ENCODE measurements at regions not wholly inside any gene's neighbourhood (a gene's known extent, or its start where the extent isn't known, plus 50 kb on each side); places are given as distances from the start of the nearest gene placed in this dataset.

- no peaks in the 10 kb centered on the region for H3K36me3 ChIP-seq
- no peaks in the 10 kb centered on the region for H3K27me3 ChIP-seq (replicated peaks; ENCODE audit: insufficient read depth)
- DNase-seq (ENCODE audit: low spot score) = no peak
- intact Hi-C loops (cut with DNase I) = loop anchor here (2.0 kb wide), 1 partner anchor 71 kb away; no protein-coding TSS in a partner anchor
- H3K4me3 ChIP-seq = no peak overlapping the region
- TF ChIP-seq CTCF (IDR thresholded peaks at IDR 0.05) (no peak), POLR2AphosphoS5 (IDR thresholded peaks at IDR 0.05) (peak; percentile 27), POLR2A (IDR thresholded peaks at IDR 0.05) (no peak)
- no peaks in the 10 kb centered on the region for H3K4me1 ChIP-seq (replicated peaks)
- H3K27ac ChIP-seq = peak overlapping the region; percentile 4 to 34
- H3K9me3 ChIP-seq = no peaks in the 10 kb centered on the region
- 73% methylated on average over 17 of the region's 17 CpGs for WGBS
These were observed 194.2 kb downstream of the INHBB start for GRCh38 chr2:120539937-120540718.

GRCh38 chr2:120540719-120541552, 194.7 kb upstream of the GLI2 start:
- Histone ChIP-seq H3K9me3 (no peaks in the 10 kb centered on the region), H3K36me3 (no peaks in the 10 kb centered on the region), H3K27ac (peak overlapping the region; percentile 1 to 25), H3K27me3 (replicated peaks; ENCODE audit: insufficient read depth) (no peaks in the 10 kb centered on the region), H3K4me1 (replicated peaks) (no peaks in the 10 kb centered on the region), H3K4me3 (no peak overlapping the region)
- DNase-seq (ENCODE audit: low spot score) = no peak
- TF ChIP-seq POLR2A (IDR thresholded peaks at IDR 0.05) = no peak
- no peak for TF ChIP-seq CTCF (IDR thresholded peaks at IDR 0.05)
- TF ChIP-seq POLR2AphosphoS5 (IDR thresholded peaks at IDR 0.05) = no peak
- intact Hi-C loops (cut with DNase I) = loop anchor here (2.0 kb wide), 1 partner anchor 72 kb away; no protein-coding TSS in a partner anchor
- 81% methylated on average over 13 of the region's 13 CpGs for WGBS

- no peak for TF ChIP-seq POLR2A (IDR thresholded peaks at IDR 0.05)
- no peak for TF ChIP-seq POLR2AphosphoS5 (IDR thresholded peaks at IDR 0.05)
- TF ChIP-seq CTCF (IDR thresholded peaks at IDR 0.05) = no peak
- H3K9me3 ChIP-seq = no peaks in the 10 kb centered on the region
- DNase-seq (ENCODE audit: low spot score) = no peak
- H3K27ac ChIP-seq = peak overlapping the region; percentile 1 to 25
- intact Hi-C loops (cut with DNase I) = loop anchor here (2.0 kb wide), 1 partner anchor 73 kb away; no protein-coding TSS in a partner anchor
- no peak overlapping the region for H3K4me3 ChIP-seq
- no peaks in the 10 kb centered on the region for H3K4me1 ChIP-seq (replicated peaks)
- no peaks in the 10 kb centered on the region for H3K27me3 ChIP-seq (replicated peaks; ENCODE audit: insufficient read depth)
- no peaks in the 10 kb centered on the region for H3K36me3 ChIP-seq
- 90% methylated on average over 7 of the region's 7 CpGs for WGBS
These were observed 194.1 kb upstream of the GLI2 start for GRCh38 chr2:120541553-120541932.

- Histone ChIP-seq H3K27ac (no peak overlapping the region), H3K4me3 (no peak overlapping the region), H3K9me3 (no peaks in the 10 kb centered on the region), H3K27me3 (replicated peaks; ENCODE audit: insufficient read depth) (no peaks in the 10 kb centered on the region), H3K36me3 (no peaks in the 10 kb centered on the region), H3K4me1 (replicated peaks) (no peaks in the 10 kb centered on the region)
- 95% methylated on average over 7 of the region's 7 CpGs for WGBS
- DNase-seq (ENCODE audit: low spot score) = no peak
- no peak for TF ChIP-seq POLR2A (IDR thresholded peaks at IDR 0.05)
- intact Hi-C loops (cut with DNase I) = loop anchor here (2.0 kb wide), 1 partner anchor 73 kb away; no protein-coding TSS in a partner anchor
These were observed 193.5 kb upstream of the GLI2 start for GRCh38 chr2:120541972-120542670.
